Panc1 (cell line): ENCODE measurements at regions not wholly inside any gene's neighbourhood (a gene's known extent, or its start where the extent isn't known, plus 50 kb on each side); places are given as distances from the start of the nearest gene placed in this dataset.

Source experiments
- ATAC-seq: fragments of 200-7000 bp; cut with Tn5 transposase; 2 replicates; pipeline ENCODE4 v1.9.1; 2020; ENCODE audit warnings: mild to moderate bottlenecking, moderate library complexity
- BruUV-seq: library from RNA; stranded (reverse); fragments of 400-500 nt; replicated peaks from 2 replicates; lab custom pipeline; 2021; lab: Mats Ljungman, UMichigan
- CTCF ChIA-PET: fragments of 300-600 bp; sonication (Branson Sonifier 250); formaldehyde crosslinking; loops from one replicate; lab custom pipeline; 2022; ENCODE audit warnings: antibody characterized with exemption; lab: Charles Lee
- POLR2A ChIA-PET: fragments of 300-600 bp; sonication (Branson Sonifier 250); formaldehyde crosslinking; loops from one replicate; lab custom pipeline; 2022; ENCODE audit warnings: antibody characterized with exemption; lab: Charles Lee
- DNase-seq: peaks from one replicate; pipeline ENCODE4 v3.0.0-alpha.2; 2010; ENCODE audit warnings: low read depth, low spot score
- H3K27ac ChIP-seq: 2 replicates; pipeline ENCODE4 v1.5.1; 2011; ENCODE audit warnings: mild to moderate bottlenecking, low read length, inconsistent platforms
- H3K27me3 ChIP-seq: fragments of 200-500 bp; sonication (Bioruptor generic); 2 replicates; pipeline ENCODE4 v1.6.0; 2014; ENCODE audit warnings: low read length, inconsistent platforms; ENCODE audit not compliant: control insufficient read depth, insufficient read depth
- H3K36me3 ChIP-seq: fragments of 200-500 bp; sonication (Bioruptor generic); 2 replicates; pipeline ENCODE4 v1.5.1; 2014; ENCODE audit warnings: inconsistent platforms, mild to moderate bottlenecking, low read length, moderate library complexity; ENCODE audit not compliant: control insufficient read depth, insufficient read depth
- H3K4me1 ChIP-seq: 2 replicates; pipeline ENCODE4 v1.5.1; 2011; ENCODE audit warnings: inconsistent platforms, mild to moderate bottlenecking, low read length, moderate library complexity; ENCODE audit not compliant: control insufficient read depth, insufficient read depth
- H3K4me3 ChIP-seq, 2 experiments: 2 replicates each; pipeline ENCODE4 v1.5.1; 2011 to 2012; ENCODE audit warnings: low read depth in 2 of 2, low read length in 2 of 2, mild to moderate bottlenecking in 2 of 2, inconsistent platforms in 1 of 2, moderate library complexity in 1 of 2
- H3K9me3 ChIP-seq: fragments of 200-500 bp; sonication (Bioruptor generic); 2 replicates; pipeline ENCODE4 v1.5.1; 2014; ENCODE audit warnings: low read depth, mild to moderate bottlenecking, inconsistent platforms, low read length, moderate library complexity; ENCODE audit not compliant: control insufficient read depth, insufficient read depth
- CTCF ChIP-seq: fragments of 450-650 bp; IDR thresholded peaks from 2 replicates; pipeline ENCODE4 v1.5.1; 2017; ENCODE audit warnings: mild to moderate bottlenecking
- POLR2AphosphoS5 ChIP-seq: IDR thresholded peaks from 2 replicates; pipeline ENCODE4 v1.6.1; 2012; ENCODE audit warnings: mild to moderate bottlenecking, low read depth, low read length, moderate library complexity
- REST ChIP-seq, 2 experiments: IDR thresholded peaks; 2 replicates each; pipeline ENCODE4 v1.6.1; 2011 to 2012; ENCODE audit warnings: low read depth in 2 of 2, control low read depth in 1 of 2, low read length in 1 of 2, mild to moderate bottlenecking in 1 of 2, moderate library complexity in 1 of 2; ENCODE audit not compliant: insufficient read depth in 1 of 2
- SIN3A ChIP-seq: IDR thresholded peaks from 2 replicates; pipeline ENCODE4 v1.6.1; 2012; ENCODE audit warnings: low read depth, mild to moderate bottlenecking, low read length, moderate library complexity, borderline replicate concordance; ENCODE audit not compliant: insufficient read depth
- TCF7L2 ChIP-seq: IDR thresholded peaks from 2 replicates; pipeline ENCODE4 v1.6.1; 2011; ENCODE audit warnings: mild to moderate bottlenecking, low read depth, low read length, inconsistent platforms
- in situ Hi-C: cut with HindIII; loops from 2 replicates; pipeline ENCODE4 v1.10.0; 2016; ENCODE audit warnings: low sequenced_read_pairs, low pct_unique_long_range_greater_than_20kb
- intact Hi-C: fragments of 100-400 bp; cut with micrococcal nuclease; formaldehyde crosslinking; loops from one replicate; pipeline ENCODE4 v1.10.0; 2022; ENCODE audit not compliant: unreplicated experiment

- CTCF ChIA-PET, result interaction anchor here (0.6 kb wide), 1 partner anchor 279 kb away, joined by 8 read pairs; no protein-coding TSS in a partner anchor
- POLR2A ChIA-PET, result no interaction called here
- Histone ChIP-seq H3K27ac (peak overlapping the region; percentile 66; the same call in 1 of the 2 replicates), H3K27me3 (no peaks in the 10 kb centered on the region), H3K9me3 (no peaks in the 10 kb centered on the region), H3K4me1 (peaks cover 18% of the 10 kb centered on the region), H3K4me3 (no peak overlapping the region), H3K36me3 (no peaks in the 10 kb centered on the region)
- ATAC-seq (no peak), DNase-seq (no peak)
- BruUV-seq, result no TSS peak
- intact Hi-C loops (loop anchor here (10.0 kb wide), 1 partner anchor 276 kb away; no protein-coding TSS in a partner anchor), in situ Hi-C loops (no loop called here)
- no peak for TF ChIP-seq REST (IDR thresholded peaks at IDR 0.05; ENCODE audit: insufficient read depth in 1 of 2, low read depth in 2 of 2, low read length in 1 of 2)
- no peak for TF ChIP-seq SIN3A
- TF ChIP-seq CTCF, result no peak
- TF ChIP-seq TCF7L2, result no peak
- no peak for TF ChIP-seq POLR2AphosphoS5
Observed at GRCh38 chr13:50518781-50519201, 324.7 kb downstream of the DLEU7 start.

- no peaks in the 10 kb centered on the region for H3K36me3 ChIP-seq
- ATAC-seq (no peak), DNase-seq (no peak)
- H3K9me3 ChIP-seq, result no peaks in the 10 kb centered on the region
- CTCF ChIA-PET, result no interaction called here
- no peak for TF ChIP-seq TCF7L2
- peaks cover 13% of the 10 kb centered on the region for H3K4me1 ChIP-seq
- H3K27me3 ChIP-seq, result no peaks in the 10 kb centered on the region
- intact Hi-C loops (loop anchor here (10.0 kb wide), 1 partner anchor 275 kb away; no protein-coding TSS in a partner anchor), in situ Hi-C loops (no loop called here)
- POLR2A ChIA-PET, result no interaction called here
- peak overlapping the region; percentile 51; the same call in 1 of the 2 replicates for H3K27ac ChIP-seq
- no TSS peak for BruUV-seq
- H3K4me3 ChIP-seq, result no peak overlapping the region
Observed at GRCh38 chr13:50519866-50520265, 323.6 kb downstream of the DLEU7 start.

GRCh38 chr13:50521006-50521830, 322.3 kb downstream of the DLEU7 start:
- intact Hi-C loops, result no loop called here
- ATAC-seq (no peak), DNase-seq (no peak)
- H3K27me3 ChIP-seq, result no peaks in the 10 kb centered on the region
- ChIA-PET POLR2A (no interaction called here), CTCF (no interaction called here)
- no peaks in the 10 kb centered on the region for H3K36me3 ChIP-seq
- peak overlapping the region; percentile 51 for H3K27ac ChIP-seq
- BruUV-seq, result no TSS peak
- no peaks in the 10 kb centered on the region for H3K9me3 ChIP-seq
- in situ Hi-C loops, result no loop called here
- H3K4me3 ChIP-seq, result no peak overlapping the region
- TF ChIP-seq CTCF (no peak), TCF7L2 (no peak), REST (IDR thresholded peaks at IDR 0.05; ENCODE audit: insufficient read depth in 1 of 2, low read depth in 2 of 2, low read length in 1 of 2) (no peak), POLR2AphosphoS5 (no peak), SIN3A (no peak)
- peaks cover 13% of the 10 kb centered on the region for H3K4me1 ChIP-seq
